SK-N-SH treated with all-trans-retinoic acid at 6 μM for 48 hours (cell line): ENCODE measurements at regions not wholly inside any gene's neighbourhood (a gene's known extent, or its start where the extent isn't known, plus 50 kb on each side); places are given as distances from the start of the nearest gene placed in this dataset.

Experiments
- ARNTL ChIP-seq: fragments of 450-650 bp; formaldehyde crosslinking; IDR thresholded peaks from 2 replicates; pipeline ENCODE4 v1.5.0; 2020; ENCODE audit warnings: low read depth, mild to moderate bottlenecking, moderate library complexity, borderline replicate concordance
- RARB ChIP-seq: fragments of 250-450 bp; sonication (Bioruptor Pico); IDR thresholded peaks from 2 replicates; pipeline ENCODE4 v1.8.0; 2021; ENCODE audit warnings: mild to moderate bottlenecking, moderate library complexity
- ZFP3 ChIP-seq: fragments of 250-450 bp; sonication (Bioruptor Pico); IDR thresholded peaks from 2 replicates; pipeline ENCODE4 v1.5.0; 2020; ENCODE audit warnings: mild to moderate bottlenecking, moderate library complexity
- TF ChIP-seq, protein P1 (sequence below): fragments of 250-450 bp; sonication (Bioruptor Pico); IDR thresholded peaks from 2 replicates; pipeline ENCODE4 v1.5.0; 2020; ENCODE audit warnings: mild to moderate bottlenecking, moderate library complexity

DNA sequence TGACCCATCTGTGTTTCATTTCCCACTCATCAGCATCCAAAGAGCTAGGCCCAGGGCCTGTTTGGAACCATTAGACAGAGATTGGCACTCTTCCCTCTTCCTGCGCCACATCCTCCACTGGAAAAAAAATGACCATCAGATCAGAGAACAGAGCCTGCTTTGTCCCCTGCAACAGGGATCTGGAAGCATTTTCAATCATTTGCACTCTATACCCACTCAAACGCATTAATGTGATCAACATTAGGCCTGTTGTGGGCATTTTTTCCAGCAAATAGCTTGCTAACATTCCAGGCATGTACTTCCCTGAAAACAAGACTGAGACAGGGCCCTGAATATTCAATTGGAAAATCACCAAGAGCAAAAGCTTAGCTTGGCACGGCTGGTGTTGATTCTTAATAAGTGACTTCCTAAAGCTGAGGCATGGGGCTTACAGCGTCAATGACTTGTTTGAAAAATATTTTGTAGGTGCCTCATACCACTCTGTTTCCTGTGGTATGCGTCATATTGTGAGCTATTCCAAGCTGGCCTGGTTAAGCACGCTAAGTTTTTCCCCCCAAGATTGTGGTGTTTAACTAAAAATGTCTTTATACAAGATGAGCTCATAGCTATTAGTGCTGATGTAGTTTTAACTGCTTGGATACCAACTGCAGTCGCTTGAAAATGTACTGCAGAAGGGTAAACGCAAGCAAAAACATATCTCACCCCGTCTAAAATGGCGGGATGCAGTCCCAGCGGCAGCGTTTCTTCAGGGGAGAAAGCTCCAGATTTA is 404.4 kb downstream of the SPRY2 start:
- TF ChIP-seq, protein P1, sequence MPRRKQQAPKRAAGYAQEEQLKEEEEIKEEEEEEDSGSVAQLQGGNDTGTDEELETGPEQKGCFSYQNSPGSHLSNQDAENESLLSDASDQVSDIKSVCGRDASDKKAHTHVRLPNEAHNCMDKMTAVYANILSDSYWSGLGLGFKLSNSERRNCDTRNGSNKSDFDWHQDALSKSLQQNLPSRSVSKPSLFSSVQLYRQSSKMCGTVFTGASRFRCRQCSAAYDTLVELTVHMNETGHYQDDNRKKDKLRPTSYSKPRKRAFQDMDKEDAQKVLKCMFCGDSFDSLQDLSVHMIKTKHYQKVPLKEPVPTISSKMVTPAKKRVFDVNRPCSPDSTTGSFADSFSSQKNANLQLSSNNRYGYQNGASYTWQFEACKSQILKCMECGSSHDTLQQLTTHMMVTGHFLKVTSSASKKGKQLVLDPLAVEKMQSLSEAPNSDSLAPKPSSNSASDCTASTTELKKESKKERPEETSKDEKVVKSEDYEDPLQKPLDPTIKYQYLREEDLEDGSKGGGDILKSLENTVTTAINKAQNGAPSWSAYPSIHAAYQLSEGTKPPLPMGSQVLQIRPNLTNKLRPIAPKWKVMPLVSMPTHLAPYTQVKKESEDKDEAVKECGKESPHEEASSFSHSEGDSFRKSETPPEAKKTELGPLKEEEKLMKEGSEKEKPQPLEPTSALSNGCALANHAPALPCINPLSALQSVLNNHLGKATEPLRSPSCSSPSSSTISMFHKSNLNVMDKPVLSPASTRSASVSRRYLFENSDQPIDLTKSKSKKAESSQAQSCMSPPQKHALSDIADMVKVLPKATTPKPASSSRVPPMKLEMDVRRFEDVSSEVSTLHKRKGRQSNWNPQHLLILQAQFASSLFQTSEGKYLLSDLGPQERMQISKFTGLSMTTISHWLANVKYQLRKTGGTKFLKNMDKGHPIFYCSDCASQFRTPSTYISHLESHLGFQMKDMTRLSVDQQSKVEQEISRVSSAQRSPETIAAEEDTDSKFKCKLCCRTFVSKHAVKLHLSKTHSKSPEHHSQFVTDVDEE (CRISPR knock-in tag), result no peak; the same call in 1 of the 2 replicates
- TF ChIP-seq RARB (CRISPR knock-in tag), result no peak
- TF ChIP-seq ZFP3 (CRISPR knock-in tag), result peak; percentile 4; the same call in 1 of the 2 replicates
- TF ChIP-seq ARNTL (CRISPR knock-in tag), result no peak
